CD4-positive, alpha-beta T cell treated with Interleukin-4 for 4 hours (primary cell): ENCODE measurements at regions not wholly inside any gene's neighbourhood (a gene's known extent, or its start where the extent isn't known, plus 50 kb on each side); places are given as distances from the start of the nearest gene placed in this dataset.
"Not testable (repeated sequence)": the region's sequence is repeated elsewhere in the genome, so short reads cannot be mapped to it uniquely, and the experiment has no call there.

Experiments used
- DNase-seq: peaks from one replicate; pipeline ENCODE4 v3.0.0-alpha.2; 2020

GRCh38 chr21:27380303-27380702 is 413.4 kb upstream of the ADAMTS5 start:
- DNase-seq = no peak

GRCh38 chr21:27379354-27379753 is 412.5 kb upstream of the ADAMTS5 start:
- DNase-seq = no peak

DNA sequence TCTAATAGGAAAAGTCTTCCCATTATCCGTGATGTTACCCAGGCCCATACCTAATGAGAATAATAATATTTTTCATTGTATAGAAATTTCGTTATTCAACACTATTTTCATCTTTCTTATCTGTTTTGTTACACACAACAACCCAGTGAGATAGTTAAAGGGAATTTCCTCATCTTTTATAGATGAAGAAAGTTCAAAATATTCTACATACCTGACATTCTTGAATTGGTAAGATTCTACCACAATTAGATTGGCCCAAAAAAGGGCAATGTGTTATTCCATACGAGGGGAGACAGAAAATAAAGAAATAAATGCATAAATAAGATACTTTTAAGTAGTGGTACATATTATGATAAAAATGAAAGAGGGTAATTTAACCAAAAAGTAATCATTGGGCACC is 405.5 kb upstream of the ADAMTS5 start:
- DNase-seq = no peak

DNA sequence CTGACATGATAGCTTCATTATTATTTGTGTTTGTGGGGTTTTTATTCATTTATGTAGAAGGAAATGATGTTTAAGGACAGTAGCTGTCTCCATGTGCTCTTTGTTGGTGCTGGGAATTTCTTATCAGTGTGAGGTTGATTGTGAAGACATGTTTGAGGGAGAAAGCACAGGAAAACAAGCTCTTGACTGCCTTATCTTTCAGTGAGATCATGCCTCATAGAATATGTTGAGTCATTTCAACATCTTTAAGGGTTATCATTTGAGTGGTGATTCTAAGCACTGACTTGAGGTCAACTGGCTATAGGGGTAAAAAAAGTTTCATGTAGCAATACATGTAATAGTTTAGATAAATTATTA is 405.1 kb upstream of the ADAMTS5 start:
- no peak for DNase-seq

DNA sequence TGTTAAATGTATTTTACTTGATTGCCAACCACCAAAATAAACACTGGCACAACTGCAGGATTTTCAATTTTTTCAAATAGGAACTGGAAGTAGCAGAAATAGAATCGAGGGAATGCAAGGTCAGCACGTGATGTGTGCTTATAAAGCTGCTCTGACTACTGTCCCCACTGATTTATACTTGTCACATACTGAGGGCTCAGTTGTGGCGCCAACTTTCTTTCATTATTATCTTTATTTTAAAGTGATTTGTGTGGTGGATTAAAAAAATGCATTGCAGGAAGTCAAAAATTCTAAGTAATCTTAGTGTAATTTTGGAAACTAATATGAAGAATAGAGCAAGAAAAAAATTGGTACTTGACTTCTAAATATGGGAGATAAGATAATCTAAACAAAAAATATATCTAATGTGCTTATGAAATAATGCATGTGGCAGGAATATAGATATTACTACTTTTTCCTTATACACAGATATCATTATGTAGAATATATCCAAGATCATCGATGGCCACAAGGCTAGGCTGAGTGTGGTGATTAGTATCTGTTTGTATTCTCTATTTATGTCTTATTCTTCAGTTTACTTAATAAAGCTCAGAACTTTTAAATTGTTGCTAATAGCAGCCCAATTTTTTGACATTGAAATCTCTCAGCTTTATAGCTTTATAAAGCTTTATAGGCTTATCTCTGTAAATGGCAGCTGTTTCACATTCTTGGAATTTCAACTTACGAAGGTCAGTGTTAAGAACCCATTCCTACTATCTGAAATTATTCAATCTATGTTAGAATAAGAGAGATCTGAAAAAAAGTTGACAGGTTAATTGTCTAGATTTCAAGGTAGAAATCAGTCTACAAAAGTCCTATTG is 404.5 kb upstream of the ADAMTS5 start:
- no peak for DNase-seq

GRCh38 chr21:27369978-27370571 is 403.2 kb upstream of the ADAMTS5 start:
- DNase-seq = no peak

DNA sequence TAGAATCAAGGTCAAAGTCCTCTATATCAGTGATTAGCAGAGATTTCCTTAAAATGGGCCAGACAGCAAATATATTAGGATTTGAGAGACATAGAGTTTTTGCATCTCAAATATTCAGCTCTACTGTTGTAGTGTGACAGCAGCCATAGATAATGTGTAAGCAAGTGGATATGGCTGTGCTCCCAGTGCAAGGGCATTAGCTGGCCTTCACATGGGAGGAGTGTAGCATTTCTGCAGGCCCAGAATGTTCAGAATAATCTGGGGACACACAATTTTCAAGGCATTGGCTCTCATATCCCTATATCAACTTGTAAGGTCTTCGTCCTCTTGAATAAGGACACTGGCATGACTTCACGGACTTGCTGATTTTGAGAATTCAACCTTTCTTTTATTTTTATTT is 402.3 kb upstream of the ADAMTS5 start:
- no peak for DNase-seq

DNA sequence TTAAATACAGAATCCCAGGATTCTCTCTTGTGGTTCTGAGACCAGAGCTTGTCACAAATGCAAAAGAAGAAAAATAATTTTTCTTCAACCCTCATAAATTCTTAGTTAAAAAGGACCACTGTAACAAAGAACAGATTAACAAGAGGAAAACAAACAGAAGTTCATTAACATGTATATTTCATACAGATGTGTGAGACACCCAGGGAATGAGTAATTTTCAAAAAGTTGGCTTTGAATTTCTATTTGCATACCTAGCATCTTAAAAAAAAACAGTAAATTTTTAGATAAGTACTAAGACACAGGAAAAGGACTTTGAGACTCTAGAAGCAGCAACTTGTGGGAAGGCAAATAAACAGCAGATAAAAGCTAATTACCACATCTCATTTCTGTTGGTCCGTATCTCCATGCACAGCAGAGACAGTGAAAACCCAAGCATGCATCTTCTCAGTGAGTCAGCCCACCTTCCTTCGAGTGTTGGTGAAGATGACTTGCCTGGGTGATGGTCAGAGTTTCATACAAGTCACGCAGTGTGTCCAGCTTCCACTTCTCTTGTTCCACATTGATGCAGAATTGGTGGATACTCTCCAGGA is 399.9 kb upstream of the ADAMTS5 start:
- DNase-seq = no peak

DNA sequence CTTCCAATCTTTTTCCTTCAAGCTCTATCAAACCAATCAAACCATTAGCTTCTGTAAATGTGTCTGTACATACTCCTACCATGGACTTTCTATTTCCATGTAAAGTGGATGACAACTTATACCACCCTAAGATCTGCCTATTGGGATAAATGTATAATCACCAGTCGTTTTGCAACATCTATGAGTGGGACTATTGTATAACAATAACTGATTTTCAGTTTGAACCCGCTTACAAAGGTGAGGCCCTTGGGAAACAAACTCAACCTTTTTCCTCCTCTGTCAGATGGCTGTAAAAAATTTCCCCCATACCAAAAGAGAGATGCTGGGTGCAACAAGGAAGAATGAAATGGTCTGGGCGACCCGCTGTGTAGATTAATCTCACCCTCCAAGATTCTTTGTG is 399.1 kb upstream of the ADAMTS5 start:
- DNase-seq = no peak

DNA sequence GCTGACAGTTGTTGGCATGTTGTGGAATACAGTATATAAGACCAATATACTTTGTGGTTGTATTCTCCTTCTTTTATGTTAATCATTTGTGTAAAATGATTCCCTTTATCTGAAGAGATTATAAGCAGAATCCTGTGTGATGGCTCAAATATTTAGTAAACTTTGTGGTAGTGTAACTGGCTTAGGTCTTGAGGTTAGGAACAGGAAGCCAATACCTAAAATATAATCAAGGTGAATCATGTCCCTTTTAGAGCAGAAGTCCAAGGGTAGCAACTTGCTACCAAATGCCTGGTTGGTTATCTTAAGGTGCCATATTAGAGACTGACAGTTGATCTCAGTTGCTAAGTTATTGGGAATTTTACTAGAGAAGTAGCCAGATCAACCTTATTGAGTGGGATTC is 398.5 kb upstream of the ADAMTS5 start:
- no peak for DNase-seq

DNA sequence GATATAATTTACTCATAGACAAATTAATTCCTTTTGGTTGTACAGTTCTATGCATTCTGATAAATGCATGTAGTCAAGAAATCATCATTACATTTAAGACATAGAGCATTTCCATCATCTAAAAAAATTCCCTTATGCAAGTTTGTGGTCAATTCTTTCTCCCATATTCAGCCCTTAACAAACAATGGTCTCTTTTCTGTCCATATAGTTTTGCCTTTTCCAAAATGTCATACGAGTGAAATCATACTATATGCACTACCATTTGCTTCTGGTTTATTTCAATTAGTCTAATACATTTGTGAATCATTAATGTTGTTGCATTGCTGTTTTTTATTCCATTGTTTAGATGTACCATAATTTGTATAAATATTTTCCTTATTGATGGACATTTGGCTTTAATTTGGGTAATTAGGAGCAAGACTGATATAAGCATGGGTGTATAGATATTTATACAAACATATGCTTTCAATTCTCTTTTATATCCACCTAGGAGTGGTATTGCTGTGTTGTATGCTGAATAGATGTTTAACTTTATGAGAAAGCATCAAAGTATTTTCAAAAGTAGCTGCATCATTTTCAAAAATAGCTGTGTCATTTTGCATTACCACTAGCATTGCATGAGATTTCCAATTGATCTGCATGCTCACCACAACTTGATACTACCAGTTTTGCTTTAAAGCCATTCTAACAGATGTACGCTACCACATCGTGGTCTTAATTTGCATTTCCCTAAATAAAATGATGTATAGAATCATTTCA is 397.0 kb upstream of the ADAMTS5 start:
- DNase-seq = no peak

GRCh38 chr21:27362249-27362648 is 395.4 kb upstream of the ADAMTS5 start:
- no peak for DNase-seq

DNA sequence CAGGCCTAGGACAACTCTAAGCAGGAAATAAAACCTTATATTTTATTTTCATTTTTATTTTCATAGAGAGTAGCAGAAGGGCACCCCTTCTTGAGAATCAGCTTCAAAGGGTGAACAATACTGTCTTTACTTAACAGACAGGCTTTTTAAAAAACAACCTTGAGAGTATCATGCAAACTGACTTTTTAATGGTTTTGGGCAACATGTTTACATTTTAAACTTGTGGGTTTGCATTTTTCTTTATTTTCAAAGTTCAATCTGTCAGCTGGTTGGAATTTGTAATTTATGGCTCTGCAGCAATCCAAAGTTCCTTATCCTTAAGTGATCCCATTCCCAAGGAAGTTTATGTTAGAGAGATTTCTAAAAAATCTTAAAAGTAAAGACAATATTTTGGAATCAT is 392.3 kb upstream of the ADAMTS5 start:
- no peak for DNase-seq

DNA sequence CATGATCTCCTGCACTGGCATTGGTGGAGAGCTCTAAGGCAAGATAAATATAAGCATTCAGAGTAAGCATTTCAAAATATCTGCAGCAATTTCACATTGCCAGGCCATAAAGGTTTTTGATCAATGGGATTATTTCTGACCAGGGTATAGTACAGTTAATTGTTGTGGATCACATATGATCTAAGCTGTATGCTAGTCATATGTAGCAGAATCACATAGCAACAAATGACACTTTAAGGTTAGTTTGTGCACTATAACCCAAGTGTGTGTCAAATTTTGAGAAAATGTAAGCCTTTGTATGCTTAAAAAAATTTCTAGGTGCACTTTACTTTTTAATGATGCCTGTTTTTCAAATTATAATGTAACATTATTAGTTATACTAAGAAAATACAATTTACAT is 386.0 kb upstream of the ADAMTS5 start:
- no peak for DNase-seq

DNA sequence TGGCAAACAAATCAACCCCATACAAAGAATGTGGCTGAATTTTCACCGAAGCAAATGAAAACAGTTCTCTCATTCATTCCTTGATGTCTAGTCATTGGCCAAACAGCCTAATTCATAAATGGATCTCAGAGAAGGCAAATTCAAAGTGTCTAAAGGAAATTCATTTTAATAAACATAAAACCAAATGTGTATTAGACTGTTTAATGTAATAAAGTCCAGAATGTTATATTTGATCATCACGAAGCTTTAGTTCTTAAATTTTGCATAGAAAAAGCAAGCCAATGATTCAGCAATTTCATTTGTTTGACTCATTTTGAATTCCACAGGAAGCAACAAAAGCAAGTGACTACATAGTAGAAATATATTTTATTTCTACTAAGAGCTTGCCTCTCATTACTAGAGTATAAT is 379.2 kb upstream of the ADAMTS5 start:
- no peak for DNase-seq

DNA sequence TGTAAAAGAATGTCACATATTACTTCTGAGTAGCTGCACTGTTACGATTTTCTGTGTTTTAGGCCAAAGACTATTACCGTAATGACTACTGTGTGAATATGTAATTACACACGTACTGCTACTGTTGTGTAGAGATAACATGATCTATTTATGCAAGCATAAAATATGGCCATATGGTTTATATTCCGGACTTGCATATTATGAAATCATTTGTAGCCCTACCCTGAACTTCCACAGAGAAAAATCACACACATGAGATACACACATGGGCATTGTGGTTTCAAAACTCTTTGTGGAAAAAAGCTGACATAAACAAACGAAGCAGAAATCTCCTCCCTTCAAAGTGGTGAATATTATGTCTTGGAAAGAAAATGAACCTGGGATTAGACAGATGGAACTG is 373.0 kb upstream of the ADAMTS5 start:
- no peak for DNase-seq

- DNase-seq = not testable (repeated sequence)
Measured at GRCh38 chr21:27338007-27338406, 371.1 kb upstream of the ADAMTS5 start.

GRCh38 chr21:27333096-27333495 is 366.2 kb upstream of the ADAMTS5 start:
- no peak for DNase-seq

DNA sequence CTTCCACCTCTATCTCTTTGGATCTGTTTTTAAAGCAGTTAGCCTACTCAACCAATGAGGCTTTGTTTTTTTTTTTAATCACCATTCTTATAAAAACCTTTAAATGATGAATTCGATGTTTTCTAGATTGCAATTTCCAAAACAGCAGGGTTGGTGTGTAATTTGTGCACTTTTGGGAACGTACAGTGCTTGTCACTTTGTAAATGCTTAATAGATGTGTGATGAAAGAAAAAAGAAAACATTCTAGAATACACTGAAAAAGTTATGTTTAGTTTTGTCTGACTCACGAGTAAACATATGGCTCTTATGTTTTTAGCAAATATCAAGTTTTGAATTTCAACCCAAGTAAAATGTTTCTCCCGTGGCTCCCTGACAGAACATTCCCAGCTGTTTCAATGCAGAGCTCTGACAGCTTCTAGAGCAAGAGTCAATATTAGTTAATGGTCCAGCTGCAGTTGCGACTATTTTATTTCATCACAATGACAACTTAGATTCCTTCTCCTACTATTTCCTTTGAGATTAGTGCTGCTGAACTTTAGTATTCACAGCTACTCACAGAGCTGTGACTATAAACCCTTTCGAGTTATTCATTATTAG is 362.5 kb upstream of the ADAMTS5 start:
- no peak for DNase-seq

DNA sequence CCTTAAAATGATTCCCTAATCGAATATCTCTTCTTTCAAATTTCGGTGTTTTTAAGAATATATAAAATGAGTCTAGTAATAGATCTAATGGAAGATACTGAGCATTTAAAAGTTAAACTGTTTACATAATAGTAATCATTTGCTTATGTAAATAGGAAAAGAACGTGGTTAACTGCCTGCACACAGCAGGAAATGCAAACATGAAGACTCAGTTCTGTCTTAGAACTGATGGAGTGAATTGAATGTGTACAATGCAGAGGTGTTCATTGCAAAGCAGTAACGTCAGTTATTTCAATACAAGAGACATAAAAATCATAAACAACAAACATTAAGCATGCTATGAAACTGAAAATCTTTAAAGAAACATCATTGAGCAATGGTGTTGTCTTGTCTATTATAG is 359.4 kb upstream of the ADAMTS5 start:
- DNase-seq = no peak

DNA sequence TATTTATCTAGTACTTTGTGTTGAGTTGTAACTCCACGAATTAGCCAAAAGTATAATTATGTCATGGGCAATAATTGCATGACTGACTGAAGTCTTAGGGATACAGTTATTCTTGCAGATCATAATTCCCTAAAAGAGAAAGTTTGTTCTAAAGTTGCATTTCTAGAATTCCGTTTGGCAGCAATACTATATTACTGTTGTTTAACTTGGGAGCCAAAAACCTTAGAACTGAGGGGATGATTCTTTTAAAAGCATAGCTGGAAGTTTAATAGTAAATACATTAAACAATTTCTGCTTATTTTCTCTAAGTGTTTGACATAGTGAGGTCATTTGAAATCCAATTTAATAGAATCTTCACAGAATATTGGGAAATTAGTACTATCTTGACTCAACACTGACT is 356.4 kb upstream of the ADAMTS5 start:
- no peak for DNase-seq

- DNase-seq = no peak
Measured at GRCh38 chr21:27321791-27322190, 354.9 kb upstream of the ADAMTS5 start.

DNA sequence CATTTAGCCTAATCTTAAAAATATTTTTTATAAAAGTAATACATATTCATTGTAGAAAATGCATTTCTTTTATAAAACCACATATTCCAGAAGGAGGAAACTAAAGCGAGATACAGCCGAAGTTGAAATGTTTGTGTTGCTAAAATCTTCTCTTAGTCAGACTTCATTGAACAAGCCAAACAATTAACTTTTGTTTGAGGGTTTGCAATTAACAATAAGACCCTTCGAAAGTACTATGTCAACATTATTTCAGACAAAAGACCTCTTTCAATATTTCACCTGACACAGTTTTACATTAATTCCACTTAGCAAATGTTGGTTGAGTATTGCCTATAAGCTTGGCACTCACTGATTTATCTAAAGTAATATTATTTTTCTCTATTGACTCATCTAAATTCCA is 354.0 kb upstream of the ADAMTS5 start:
- DNase-seq = no peak
